ENCODE measurements at regions not wholly inside any gene's neighbourhood (a gene's known extent, or its start where the extent isn't known, plus 50 kb on each side); places are given as distances from the start of the nearest gene placed in this dataset.
"Not testable (repeated sequence)": the region's sequence is repeated elsewhere in the genome, so short reads cannot be mapped to it uniquely, and the experiment has no call there.

DNA sequence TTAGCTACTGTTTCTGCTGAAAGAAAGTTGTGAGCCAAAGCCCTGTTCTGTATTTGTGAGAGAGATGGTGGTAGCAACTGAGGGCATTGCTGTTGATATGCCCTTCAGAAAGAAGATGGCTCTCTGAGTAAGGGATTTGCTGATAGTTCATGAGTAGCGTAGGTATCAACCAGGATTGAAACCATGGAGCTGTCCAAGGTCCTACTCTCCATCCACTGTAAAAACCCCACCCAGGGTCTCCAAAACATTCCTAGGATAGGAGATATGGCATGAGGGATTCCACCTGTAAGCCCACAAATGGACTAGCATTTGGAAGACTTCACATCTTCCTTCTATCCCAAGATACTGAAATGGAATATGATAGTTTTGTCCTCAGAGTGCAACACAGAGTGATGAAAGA lies 277.1 kb upstream of the PRKX start:
- no peaks in the 10 kb centered on the region for H3K4me1 ChIP-seq (replicated peaks)
- no peaks in the 10 kb centered on the region for H3K36me3 ChIP-seq
- no peak overlapping the region for H3K4me3 ChIP-seq
- H3K9me3 ChIP-seq (replicated peaks) = no peaks in the 10 kb centered on the region
- H3K27me3 ChIP-seq (replicated peaks) = no peaks in the 10 kb centered on the region
- DNase-seq (ENCODE audit: low read depth in 1 of 2, low spot score in 2 of 2) = no peak
- H3K27ac ChIP-seq = no peak overlapping the region

- not testable (repeated sequence) for H3K4me3 ChIP-seq; H3K4me1 ChIP-seq (replicated peaks); H3K27ac ChIP-seq; H3K9me3 ChIP-seq (replicated peaks); DNase-seq (ENCODE audit: low read depth in 1 of 2, low spot score in 2 of 2); H3K36me3 ChIP-seq; H3K27me3 ChIP-seq (replicated peaks)
Measured at GRCh38 chrX:3972104-3972858, 258.8 kb upstream of the PRKX start.

DNA sequence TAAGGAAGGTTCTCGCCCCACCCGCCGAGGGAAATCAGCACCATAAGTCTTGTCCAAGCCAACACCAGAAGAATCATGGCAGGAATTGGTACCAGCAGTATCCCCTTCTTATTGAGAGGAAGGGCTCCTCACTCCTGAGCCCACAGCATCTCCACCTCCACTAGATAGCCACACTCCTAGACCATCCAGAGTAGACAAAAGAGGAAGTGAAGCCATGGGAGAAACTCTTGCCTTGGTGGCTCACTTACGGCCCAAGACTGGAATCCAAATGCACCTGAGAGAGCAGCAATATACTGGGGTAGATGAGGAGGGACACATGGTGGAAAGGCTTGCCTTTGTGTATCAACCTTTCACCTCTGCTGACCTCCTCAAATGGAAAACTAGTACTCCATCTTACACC lies 255.3 kb upstream of the PRKX start:
- no peaks in the 10 kb centered on the region for H3K4me1 ChIP-seq (replicated peaks)
- no peaks in the 10 kb centered on the region for H3K9me3 ChIP-seq (replicated peaks)
- H3K36me3 ChIP-seq = no peaks in the 10 kb centered on the region
- no peak overlapping the region for H3K4me3 ChIP-seq
- H3K27me3 ChIP-seq (replicated peaks) = no peaks in the 10 kb centered on the region
- H3K27ac ChIP-seq = no peak overlapping the region
- no peak for DNase-seq (ENCODE audit: low read depth in 1 of 2, low spot score in 2 of 2)

- Histone ChIP-seq H3K4me3 (no peak overlapping the region), H3K9me3 (replicated peaks) (no peaks in the 10 kb centered on the region), H3K27me3 (replicated peaks) (no peaks in the 10 kb centered on the region), H3K36me3 (no peaks in the 10 kb centered on the region), H3K27ac (no peak overlapping the region), H3K4me1 (replicated peaks) (no peaks in the 10 kb centered on the region)
- no peak for DNase-seq (ENCODE audit: low read depth in 1 of 2, low spot score in 2 of 2)
Measured at GRCh38 chrX:3963980-3964379, 250.5 kb upstream of the PRKX start.

DNA sequence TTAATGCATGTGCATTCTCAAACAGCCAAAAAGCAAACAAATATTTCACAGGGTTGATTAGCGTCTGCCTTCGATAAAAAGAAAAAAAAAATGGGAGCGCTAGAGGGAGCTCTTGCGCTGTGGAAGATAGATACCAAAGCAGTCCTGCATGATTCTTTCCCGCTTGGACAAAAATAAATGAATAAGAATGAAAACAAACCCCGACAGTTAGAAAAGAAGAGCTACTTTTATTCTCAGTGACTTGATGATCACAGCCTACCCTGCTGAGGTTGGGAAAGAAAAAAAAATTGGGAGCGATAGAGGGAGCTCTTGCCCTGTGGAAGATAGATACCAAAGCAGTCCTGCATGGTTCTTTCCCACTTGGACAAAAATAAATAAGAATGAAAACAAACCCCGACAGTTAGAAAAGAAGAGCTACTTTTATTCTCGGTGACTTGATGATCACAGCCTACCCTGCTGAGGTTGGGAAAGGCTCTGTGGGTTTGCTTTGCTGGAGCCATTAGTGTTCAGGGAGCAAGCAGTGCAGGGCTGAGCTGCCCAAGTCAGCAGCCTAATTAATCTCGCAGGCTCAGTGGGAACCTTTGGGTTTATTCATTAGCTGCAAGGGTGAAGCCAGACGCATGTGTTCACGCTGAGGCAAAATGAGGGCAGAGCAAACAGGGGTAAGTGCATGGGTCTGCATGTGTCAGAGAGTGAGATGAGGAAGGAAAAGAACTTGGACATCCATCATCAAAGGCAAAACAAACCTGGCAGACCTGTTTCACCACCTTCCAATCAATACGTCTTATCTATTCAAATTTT lies 249.3 kb upstream of the PRKX start:
- H3K4me1 ChIP-seq (replicated peaks) = no peaks in the 10 kb centered on the region
- DNase-seq (ENCODE audit: low read depth in 1 of 2, low spot score in 2 of 2) = peak in 1 of 2 experiments; percentile 1
- H3K36me3 ChIP-seq = no peaks in the 10 kb centered on the region
- no peak overlapping the region for H3K27ac ChIP-seq
- H3K27me3 ChIP-seq (replicated peaks) = no peaks in the 10 kb centered on the region
- no peaks in the 10 kb centered on the region for H3K9me3 ChIP-seq (replicated peaks)
- H3K4me3 ChIP-seq = no peak overlapping the region

DNA sequence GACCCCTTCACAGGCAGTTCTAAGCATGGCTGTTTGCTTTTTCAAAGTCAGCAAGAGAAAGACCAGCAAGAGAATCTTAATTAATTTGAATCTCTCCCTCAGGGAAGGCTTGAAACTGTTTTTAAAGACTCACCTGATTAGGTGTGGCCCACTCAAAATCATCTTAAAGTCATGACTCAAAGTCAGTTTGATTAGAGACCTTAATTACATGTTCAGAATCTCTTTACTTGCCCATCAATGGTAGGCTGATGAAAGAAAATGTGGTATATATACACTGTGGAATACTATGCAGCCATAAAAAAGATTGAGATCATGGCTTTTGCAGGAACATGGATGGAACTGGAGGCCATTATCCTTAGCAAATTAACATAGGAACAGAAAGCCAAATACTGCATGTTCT lies 247.5 kb upstream of the PRKX start:
- no peak for DNase-seq (ENCODE audit: low read depth in 1 of 2, low spot score in 2 of 2)
- Histone ChIP-seq H3K36me3 (no peaks in the 10 kb centered on the region), H3K9me3 (replicated peaks) (no peaks in the 10 kb centered on the region), H3K4me1 (replicated peaks) (no peaks in the 10 kb centered on the region), H3K27ac (no peak overlapping the region), H3K27me3 (replicated peaks) (no peaks in the 10 kb centered on the region), H3K4me3 (no peak overlapping the region)

GRCh38 chrX:3951859-3952258 lies 238.4 kb upstream of the PRKX start:
- Histone ChIP-seq H3K36me3 (no peaks in the 10 kb centered on the region), H3K9me3 (replicated peaks) (no peaks in the 10 kb centered on the region), H3K4me3 (no peak overlapping the region), H3K4me1 (replicated peaks) (no peaks in the 10 kb centered on the region), H3K27me3 (replicated peaks) (no peaks in the 10 kb centered on the region), H3K27ac (no peak overlapping the region)
- DNase-seq (ENCODE audit: low read depth in 1 of 2, low spot score in 2 of 2) = no peak

DNA sequence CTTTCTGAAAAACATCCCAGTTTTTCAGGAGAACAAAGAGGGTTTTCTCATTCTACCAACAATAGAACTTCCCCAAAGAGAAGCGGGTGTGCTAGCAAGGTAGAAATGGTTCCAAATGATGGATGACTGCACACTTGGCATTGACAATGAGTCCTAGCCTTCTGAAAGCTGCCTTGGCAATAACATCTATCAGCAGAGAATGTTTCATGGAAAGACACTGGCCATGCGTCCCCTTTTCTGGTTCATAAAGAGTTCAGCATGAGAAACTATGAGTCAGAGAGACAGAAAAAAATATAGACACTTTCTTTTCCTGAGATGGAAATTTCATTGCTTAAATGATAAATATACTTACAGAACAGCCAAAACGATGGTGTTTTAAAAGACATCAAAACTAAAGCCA lies 236.9 kb upstream of the PRKX start:
- Histone ChIP-seq H3K9me3 (replicated peaks) (no peaks in the 10 kb centered on the region), H3K4me3 (no peak overlapping the region), H3K36me3 (no peaks in the 10 kb centered on the region), H3K4me1 (replicated peaks) (no peaks in the 10 kb centered on the region), H3K27me3 (replicated peaks) (no peaks in the 10 kb centered on the region), H3K27ac (no peak overlapping the region)
- DNase-seq (ENCODE audit: low read depth in 1 of 2, low spot score in 2 of 2) = no peak

DNA sequence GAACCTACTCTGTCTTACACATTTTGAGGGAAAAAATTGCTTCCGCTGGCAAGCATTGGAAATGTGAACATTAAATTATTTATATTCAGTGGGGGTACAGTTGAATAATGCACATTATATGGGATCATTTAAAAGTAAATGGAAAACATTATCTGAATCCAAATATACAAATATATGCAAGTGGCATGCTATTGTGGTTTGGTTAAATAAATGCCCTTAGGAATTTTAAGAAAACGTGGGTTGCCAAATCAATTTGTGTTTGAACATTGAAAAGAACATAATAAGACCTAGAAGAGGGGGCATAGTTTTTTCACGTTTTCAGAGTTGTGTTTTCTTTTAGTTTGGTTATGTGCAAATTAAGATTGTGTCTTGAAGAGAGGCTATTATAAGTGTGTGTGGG lies 230.5 kb upstream of the PRKX start:
- no peaks in the 10 kb centered on the region for H3K36me3 ChIP-seq
- no peaks in the 10 kb centered on the region for H3K9me3 ChIP-seq (replicated peaks)
- DNase-seq (ENCODE audit: low read depth in 1 of 2, low spot score in 2 of 2) = no peak
- H3K27me3 ChIP-seq (replicated peaks) = no peaks in the 10 kb centered on the region
- no peak overlapping the region for H3K27ac ChIP-seq
- no peak overlapping the region for H3K4me3 ChIP-seq
- H3K4me1 ChIP-seq (replicated peaks) = no peaks in the 10 kb centered on the region

GRCh38 chrX:3940000-3940610 lies 226.7 kb upstream of the PRKX start:
- no peaks in the 10 kb centered on the region for H3K9me3 ChIP-seq (replicated peaks)
- H3K4me1 ChIP-seq (replicated peaks) = no peaks in the 10 kb centered on the region
- H3K36me3 ChIP-seq = no peaks in the 10 kb centered on the region
- H3K27me3 ChIP-seq (replicated peaks) = no peaks in the 10 kb centered on the region
- H3K4me3 ChIP-seq = no peak overlapping the region
- H3K27ac ChIP-seq = no peak overlapping the region
- DNase-seq (ENCODE audit: low read depth in 1 of 2, low spot score in 2 of 2) = no peak

GRCh38 chrX:3938587-3938986 lies 225.1 kb upstream of the PRKX start:
- DNase-seq (ENCODE audit: low read depth in 1 of 2, low spot score in 2 of 2) = no peak
- Histone ChIP-seq H3K9me3 (replicated peaks) (no peaks in the 10 kb centered on the region), H3K27me3 (replicated peaks) (no peaks in the 10 kb centered on the region), H3K4me1 (replicated peaks) (no peaks in the 10 kb centered on the region), H3K27ac (no peak overlapping the region), H3K36me3 (no peaks in the 10 kb centered on the region), H3K4me3 (no peak overlapping the region)

- DNase-seq (ENCODE audit: low read depth in 1 of 2, low spot score in 2 of 2); H3K27ac ChIP-seq; H3K4me1 ChIP-seq (replicated peaks); H3K27me3 ChIP-seq (replicated peaks); H3K9me3 ChIP-seq (replicated peaks); H3K4me3 ChIP-seq; H3K36me3 ChIP-seq: not testable (repeated sequence)
Measured at GRCh38 chrX:3935196-3935595, 221.7 kb upstream of the PRKX start.

DNA sequence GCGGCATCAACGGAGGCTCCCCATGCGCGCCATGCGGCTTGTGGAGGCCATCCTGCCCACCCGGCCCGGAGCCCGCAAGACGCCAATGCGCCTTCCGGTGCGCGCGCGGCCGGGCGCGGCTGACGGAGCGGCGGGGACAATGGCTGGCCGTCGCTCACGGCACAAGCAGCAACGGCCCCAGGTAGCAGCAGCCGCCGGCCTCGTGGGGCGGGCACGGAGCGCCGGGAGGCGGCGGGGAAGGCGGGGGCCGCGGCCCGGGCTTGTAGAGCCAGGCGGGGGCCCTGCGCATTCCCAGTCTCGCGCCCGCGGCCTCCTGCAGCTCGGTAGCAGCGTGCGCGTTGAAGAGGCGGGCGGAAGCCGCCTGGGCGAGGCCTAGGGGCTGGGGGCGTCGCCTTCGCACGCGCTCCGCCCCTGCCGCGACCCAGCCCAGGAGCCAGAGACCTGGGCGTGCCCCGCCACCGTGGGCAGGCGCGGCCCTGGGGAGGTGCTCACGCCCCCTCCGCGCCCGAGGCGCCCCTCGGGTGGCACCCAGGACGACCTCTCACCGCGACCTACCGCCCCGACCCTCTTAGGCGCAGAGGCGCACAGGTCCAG lies 207.1 kb upstream of the PRKX start:
- not testable (repeated sequence) for H3K4me1 ChIP-seq (replicated peaks); H3K27me3 ChIP-seq (replicated peaks)

More for the DNA sequence above, 207.1 kb upstream of the PRKX start:
- not testable (repeated sequence) for H3K4me3 ChIP-seq; H3K36me3 ChIP-seq; H3K27ac ChIP-seq; DNase-seq (ENCODE audit: low read depth in 1 of 2, low spot score in 2 of 2); H3K9me3 ChIP-seq (replicated peaks)

Measured in SJSA1 (cell line).